ENCODE measurements at regions not wholly inside any gene's neighbourhood (a gene's known extent, or its start where the extent isn't known, plus 50 kb on each side); places are given as distances from the start of the nearest gene placed in this dataset.

DNA sequence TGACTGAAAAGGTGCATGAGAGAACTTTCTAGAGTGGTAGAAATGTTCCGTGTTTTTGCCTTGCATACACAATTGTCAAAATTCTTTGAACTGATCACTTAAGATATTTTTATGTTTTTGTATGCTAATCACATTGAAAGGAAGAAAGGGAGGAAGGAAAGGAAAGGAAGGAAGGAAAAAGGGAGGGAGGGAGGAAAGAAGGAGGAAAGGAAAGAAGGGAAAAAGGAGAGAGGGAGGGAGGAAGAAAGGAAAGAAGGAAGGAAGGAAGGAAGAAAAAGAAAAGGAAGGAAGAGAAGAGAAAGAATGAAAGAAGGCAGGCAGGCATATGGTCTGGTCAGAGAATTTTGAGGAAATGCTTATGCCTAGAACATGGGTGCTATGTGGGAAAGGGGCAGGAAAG, 68.4 kb upstream of the PGBD5 start:
- TF ChIP-seq, protein P1, sequence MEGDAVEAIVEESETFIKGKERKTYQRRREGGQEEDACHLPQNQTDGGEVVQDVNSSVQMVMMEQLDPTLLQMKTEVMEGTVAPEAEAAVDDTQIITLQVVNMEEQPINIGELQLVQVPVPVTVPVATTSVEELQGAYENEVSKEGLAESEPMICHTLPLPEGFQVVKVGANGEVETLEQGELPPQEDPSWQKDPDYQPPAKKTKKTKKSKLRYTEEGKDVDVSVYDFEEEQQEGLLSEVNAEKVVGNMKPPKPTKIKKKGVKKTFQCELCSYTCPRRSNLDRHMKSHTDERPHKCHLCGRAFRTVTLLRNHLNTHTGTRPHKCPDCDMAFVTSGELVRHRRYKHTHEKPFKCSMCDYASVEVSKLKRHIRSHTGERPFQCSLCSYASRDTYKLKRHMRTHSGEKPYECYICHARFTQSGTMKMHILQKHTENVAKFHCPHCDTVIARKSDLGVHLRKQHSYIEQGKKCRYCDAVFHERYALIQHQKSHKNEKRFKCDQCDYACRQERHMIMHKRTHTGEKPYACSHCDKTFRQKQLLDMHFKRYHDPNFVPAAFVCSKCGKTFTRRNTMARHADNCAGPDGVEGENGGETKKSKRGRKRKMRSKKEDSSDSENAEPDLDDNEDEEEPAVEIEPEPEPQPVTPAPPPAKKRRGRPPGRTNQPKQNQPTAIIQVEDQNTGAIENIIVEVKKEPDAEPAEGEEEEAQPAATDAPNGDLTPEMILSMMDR (IDR thresholded peaks at IDR 0.05; ENCODE audit: borderline replicate concordance, extremely low read depth, low read length, poor library complexity, severe bottlenecking): no peak
- TF ChIP-seq EZH2 (IDR thresholded peaks at IDR 0.05; ENCODE audit: borderline replicate concordance, low read depth, low read length, severe bottlenecking): no peak
